GM23338 (cell line): ENCODE measurements at regions not wholly inside any gene's neighbourhood (a gene's known extent, or its start where the extent isn't known, plus 50 kb on each side); places are given as distances from the start of the nearest gene placed in this dataset.

Experiments
- ATAC-seq: fragments of 200-7000 bp; cut with Tn5 transposase; 3 replicates; pipeline ENCODE4 v1.9.1; 2020
- DNase-seq: peaks from one replicate; pipeline ENCODE4 v3.0.0-alpha.2; 2015; ENCODE audit warnings: low spot score
- H2AFZ ChIP-seq: fragments of 200-600 bp; sonication (generic); 2 replicates; pipeline ENCODE4 v1.8.0; 2016; ENCODE audit warnings: antibody characterized with exemption, mild to moderate bottlenecking, moderate library complexity
- H3F3A ChIP-seq: fragments of 200-600 bp; sonication (generic); replicated peaks from 2 replicates; pipeline ENCODE4 v1.8.0; 2017; ENCODE audit warnings: antibody characterized with exemption, mixed run types, low read depth
- H3K27ac ChIP-seq: fragments of 200-600 bp; sonication (generic); 2 replicates; pipeline ENCODE4 v1.6.1; 2016; ENCODE audit warnings: low read depth
- H3K27me3 ChIP-seq: fragments of 200-600 bp; sonication (generic); 2 replicates; pipeline ENCODE4 v1.8.0; 2016; ENCODE audit warnings: mild to moderate bottlenecking, mixed run types, moderate library complexity; ENCODE audit not compliant: insufficient read depth
- H3K36me3 ChIP-seq: fragments of 200-600 bp; sonication (generic); 2 replicates; pipeline ENCODE4 v1.8.0; 2016; ENCODE audit warnings: mild to moderate bottlenecking; ENCODE audit not compliant: insufficient read depth
- H3K4me1 ChIP-seq: fragments of 200-600 bp; sonication (generic); 2 replicates; pipeline ENCODE4 v1.8.0; 2016; ENCODE audit warnings: mild to moderate bottlenecking, moderate library complexity; ENCODE audit not compliant: insufficient read depth
- H3K4me2 ChIP-seq: fragments of 200-600 bp; sonication (generic); 2 replicates; pipeline ENCODE4 v1.7.1; 2017; ENCODE audit warnings: mixed run types
- H3K4me3 ChIP-seq: fragments of 200-600 bp; sonication (generic); 2 replicates; pipeline ENCODE4 v1.6.1; 2016; ENCODE audit warnings: mixed run types
- H3K79me2 ChIP-seq: fragments of 200-600 bp; sonication (generic); replicated peaks from 2 replicates; pipeline ENCODE4 v1.8.0; 2017; ENCODE audit warnings: mild to moderate bottlenecking; ENCODE audit not compliant: insufficient read depth
- H3K9me2 ChIP-seq: fragments of 200-600 bp; sonication (generic); 2 replicates; pipeline ENCODE4 v1.8.0; 2017; ENCODE audit not compliant: insufficient read depth
- H4K20me1 ChIP-seq: fragments of 200-600 bp; sonication (generic); replicated peaks from 2 replicates; pipeline ENCODE4 v1.8.0; 2017; ENCODE audit warnings: mild to moderate bottlenecking; ENCODE audit not compliant: insufficient read depth
- H3K27ac Mint-ChIP-seq: 2 replicates; pipeline ENCODE4 v1.8.0; 2020; ENCODE audit warnings: inconsistent platforms, mild to moderate bottlenecking, moderate library complexity, mixed read lengths
- H3K27me3 Mint-ChIP-seq: 3 replicates; pipeline ENCODE4 v1.8.0; 2022; ENCODE audit warnings: low read depth, mild to moderate bottlenecking, moderate library complexity, mixed read lengths, inconsistent platforms; ENCODE audit not compliant: insufficient read depth, poor library complexity
- H3K36me3 Mint-ChIP-seq: 3 replicates; pipeline ENCODE4 v1.8.0; 2021; ENCODE audit warnings: low read depth, mild to moderate bottlenecking, inconsistent platforms, moderate library complexity, mixed read lengths
- H3K4me1 Mint-ChIP-seq: 3 replicates; pipeline ENCODE4 v1.8.0; 2020; ENCODE audit warnings: mild to moderate bottlenecking, inconsistent platforms, mixed read lengths
- H3K4me3 Mint-ChIP-seq: 3 replicates; pipeline ENCODE4 v1.8.0; 2021; ENCODE audit warnings: moderate library complexity, mild to moderate bottlenecking, inconsistent platforms, mixed read lengths
- H3K9me3 Mint-ChIP-seq: 3 replicates; pipeline ENCODE4 v1.8.0; 2020; ENCODE audit warnings: moderate library complexity, mild to moderate bottlenecking, inconsistent platforms, mixed read lengths
- ETS1 ChIP-seq: IDR thresholded peaks from 2 replicates; pipeline ENCODE4 v1.6.1; 2016; ENCODE audit warnings: antibody characterized with exemption
- EZH2 ChIP-seq: fragments of 200-600 bp; sonication (generic); IDR thresholded peaks from one replicate; pipeline ENCODE4 v1.8.0; 2017; ENCODE audit warnings: antibody characterized with exemption, mild to moderate bottlenecking, low read depth; ENCODE audit not compliant: unreplicated experiment
- EZH2phosphoT487 ChIP-seq: fragments of 200-600 bp; sonication (generic); IDR thresholded peaks from one replicate; pipeline ENCODE4 v1.8.1; 2018; ENCODE audit warnings: antibody characterized with exemption; ENCODE audit not compliant: unreplicated experiment
- JUNB ChIP-seq: IDR thresholded peaks from one replicate; pipeline ENCODE4 v1.6.1; 2016; ENCODE audit warnings: antibody characterized with exemption; ENCODE audit not compliant: unreplicated experiment
- NANOG ChIP-seq: IDR thresholded peaks from 2 replicates; pipeline ENCODE4 v1.6.1; 2016; ENCODE audit warnings: antibody characterized with exemption, borderline replicate concordance
- STAT1 ChIP-seq: IDR thresholded peaks from one replicate; pipeline ENCODE4 v1.6.1; 2016; ENCODE audit warnings: antibody characterized with exemption; ENCODE audit not compliant: unreplicated experiment
- ZNF331 ChIP-seq: fragments of 250-450 bp; sonication (Bioruptor Pico); IDR thresholded peaks from 2 replicates; pipeline ENCODE4 v1.5.0; 2020; ENCODE audit warnings: low read depth, mild to moderate bottlenecking, moderate library complexity
- TF ChIP-seq, protein P1 (sequence below): IDR thresholded peaks from one replicate; pipeline ENCODE4 v1.6.1; 2018; ENCODE audit warnings: antibody characterized with exemption; ENCODE audit not compliant: unreplicated experiment
- TF ChIP-seq, protein P2 (sequence below), 2 experiments: fragments of 200-600 bp in 1 of 2; sonication (generic) in 1 of 2; conservative IDR thresholded peaks; 2 replicates each; pipeline versions ENCODE4 v1.5.1 to v1.6.1; 2016 to 2017; ENCODE audit warnings: antibody characterized with exemption in 2 of 2, low read depth in 2 of 2, mild to moderate bottlenecking in 2 of 2, moderate library complexity in 1 of 2
- TF ChIP-seq, protein P3 (sequence below): fragments of 250-450 bp; sonication (Bioruptor Pico); IDR thresholded peaks from 2 replicates; pipeline ENCODE4 v1.5.0; 2020; ENCODE audit warnings: mild to moderate bottlenecking, moderate library complexity

DNA sequence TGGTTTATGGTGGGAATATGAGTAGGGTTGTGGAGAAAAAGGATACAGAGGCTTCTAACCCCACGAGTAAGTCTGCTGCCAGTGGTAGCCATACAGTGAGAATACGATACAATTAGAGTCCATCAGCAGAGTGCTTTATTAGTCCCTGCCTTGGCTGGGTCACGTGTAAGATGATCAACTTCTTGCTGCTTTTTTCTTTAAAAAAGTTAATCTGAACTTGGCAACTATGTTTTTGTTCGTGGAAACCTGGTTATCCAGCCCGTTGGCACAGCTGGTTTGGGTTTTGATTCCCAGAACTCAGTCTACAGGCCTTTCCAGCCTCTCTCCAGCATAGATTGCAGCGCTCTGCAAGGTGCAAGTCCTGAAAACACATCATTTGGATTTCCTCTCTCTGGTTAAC lies 53.1 kb upstream of the LSM6 start (continued):
- no peak for TF ChIP-seq EZH2
- TF ChIP-seq ETS1: no peak
- TF ChIP-seq EZH2phosphoT487: no peak
- no peak for TF ChIP-seq NANOG
- TF ChIP-seq ZNF331 (CRISPR knock-in tag): no peak
- no peak for TF ChIP-seq STAT1
- TF ChIP-seq, protein P1, sequence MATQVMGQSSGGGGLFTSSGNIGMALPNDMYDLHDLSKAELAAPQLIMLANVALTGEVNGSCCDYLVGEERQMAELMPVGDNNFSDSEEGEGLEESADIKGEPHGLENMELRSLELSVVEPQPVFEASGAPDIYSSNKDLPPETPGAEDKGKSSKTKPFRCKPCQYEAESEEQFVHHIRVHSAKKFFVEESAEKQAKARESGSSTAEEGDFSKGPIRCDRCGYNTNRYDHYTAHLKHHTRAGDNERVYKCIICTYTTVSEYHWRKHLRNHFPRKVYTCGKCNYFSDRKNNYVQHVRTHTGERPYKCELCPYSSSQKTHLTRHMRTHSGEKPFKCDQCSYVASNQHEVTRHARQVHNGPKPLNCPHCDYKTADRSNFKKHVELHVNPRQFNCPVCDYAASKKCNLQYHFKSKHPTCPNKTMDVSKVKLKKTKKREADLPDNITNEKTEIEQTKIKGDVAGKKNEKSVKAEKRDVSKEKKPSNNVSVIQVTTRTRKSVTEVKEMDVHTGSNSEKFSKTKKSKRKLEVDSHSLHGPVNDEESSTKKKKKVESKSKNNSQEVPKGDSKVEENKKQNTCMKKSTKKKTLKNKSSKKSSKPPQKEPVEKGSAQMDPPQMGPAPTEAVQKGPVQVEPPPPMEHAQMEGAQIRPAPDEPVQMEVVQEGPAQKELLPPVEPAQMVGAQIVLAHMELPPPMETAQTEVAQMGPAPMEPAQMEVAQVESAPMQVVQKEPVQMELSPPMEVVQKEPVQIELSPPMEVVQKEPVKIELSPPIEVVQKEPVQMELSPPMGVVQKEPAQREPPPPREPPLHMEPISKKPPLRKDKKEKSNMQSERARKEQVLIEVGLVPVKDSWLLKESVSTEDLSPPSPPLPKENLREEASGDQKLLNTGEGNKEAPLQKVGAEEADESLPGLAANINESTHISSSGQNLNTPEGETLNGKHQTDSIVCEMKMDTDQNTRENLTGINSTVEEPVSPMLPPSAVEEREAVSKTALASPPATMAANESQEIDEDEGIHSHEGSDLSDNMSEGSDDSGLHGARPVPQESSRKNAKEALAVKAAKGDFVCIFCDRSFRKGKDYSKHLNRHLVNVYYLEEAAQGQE: no peak
- no peak for TF ChIP-seq JUNB
- TF ChIP-seq, protein P2, sequence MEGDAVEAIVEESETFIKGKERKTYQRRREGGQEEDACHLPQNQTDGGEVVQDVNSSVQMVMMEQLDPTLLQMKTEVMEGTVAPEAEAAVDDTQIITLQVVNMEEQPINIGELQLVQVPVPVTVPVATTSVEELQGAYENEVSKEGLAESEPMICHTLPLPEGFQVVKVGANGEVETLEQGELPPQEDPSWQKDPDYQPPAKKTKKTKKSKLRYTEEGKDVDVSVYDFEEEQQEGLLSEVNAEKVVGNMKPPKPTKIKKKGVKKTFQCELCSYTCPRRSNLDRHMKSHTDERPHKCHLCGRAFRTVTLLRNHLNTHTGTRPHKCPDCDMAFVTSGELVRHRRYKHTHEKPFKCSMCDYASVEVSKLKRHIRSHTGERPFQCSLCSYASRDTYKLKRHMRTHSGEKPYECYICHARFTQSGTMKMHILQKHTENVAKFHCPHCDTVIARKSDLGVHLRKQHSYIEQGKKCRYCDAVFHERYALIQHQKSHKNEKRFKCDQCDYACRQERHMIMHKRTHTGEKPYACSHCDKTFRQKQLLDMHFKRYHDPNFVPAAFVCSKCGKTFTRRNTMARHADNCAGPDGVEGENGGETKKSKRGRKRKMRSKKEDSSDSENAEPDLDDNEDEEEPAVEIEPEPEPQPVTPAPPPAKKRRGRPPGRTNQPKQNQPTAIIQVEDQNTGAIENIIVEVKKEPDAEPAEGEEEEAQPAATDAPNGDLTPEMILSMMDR (conservative IDR thresholded peaks at IDR 0.05; ENCODE audit: low read depth in 2 of 2): no peak

- Mint-ChIP-seq H3K36me3 (no peaks in the 10 kb centered on the region), H3K4me1 (peaks cover 6% of the 10 kb centered on the region; the same call in 2 of the 3 replicates), H3K4me3 (no peak overlapping the region), H3K27ac (no peak overlapping the region), H3K9me3 (peaks cover 6% of the 10 kb centered on the region; the same call in 2 of the 3 replicates), H3K27me3 (no peaks in the 10 kb centered on the region)
- H3K36me3 ChIP-seq: no peaks in the 10 kb centered on the region
- no peak overlapping the region for H3K27ac ChIP-seq
- TF ChIP-seq JUNB (no peak), ZNF331 (CRISPR knock-in tag) (no peak), STAT1 (no peak), EZH2 (no peak), NANOG (no peak), EZH2phosphoT487 (no peak)
- TF ChIP-seq, protein P3, sequence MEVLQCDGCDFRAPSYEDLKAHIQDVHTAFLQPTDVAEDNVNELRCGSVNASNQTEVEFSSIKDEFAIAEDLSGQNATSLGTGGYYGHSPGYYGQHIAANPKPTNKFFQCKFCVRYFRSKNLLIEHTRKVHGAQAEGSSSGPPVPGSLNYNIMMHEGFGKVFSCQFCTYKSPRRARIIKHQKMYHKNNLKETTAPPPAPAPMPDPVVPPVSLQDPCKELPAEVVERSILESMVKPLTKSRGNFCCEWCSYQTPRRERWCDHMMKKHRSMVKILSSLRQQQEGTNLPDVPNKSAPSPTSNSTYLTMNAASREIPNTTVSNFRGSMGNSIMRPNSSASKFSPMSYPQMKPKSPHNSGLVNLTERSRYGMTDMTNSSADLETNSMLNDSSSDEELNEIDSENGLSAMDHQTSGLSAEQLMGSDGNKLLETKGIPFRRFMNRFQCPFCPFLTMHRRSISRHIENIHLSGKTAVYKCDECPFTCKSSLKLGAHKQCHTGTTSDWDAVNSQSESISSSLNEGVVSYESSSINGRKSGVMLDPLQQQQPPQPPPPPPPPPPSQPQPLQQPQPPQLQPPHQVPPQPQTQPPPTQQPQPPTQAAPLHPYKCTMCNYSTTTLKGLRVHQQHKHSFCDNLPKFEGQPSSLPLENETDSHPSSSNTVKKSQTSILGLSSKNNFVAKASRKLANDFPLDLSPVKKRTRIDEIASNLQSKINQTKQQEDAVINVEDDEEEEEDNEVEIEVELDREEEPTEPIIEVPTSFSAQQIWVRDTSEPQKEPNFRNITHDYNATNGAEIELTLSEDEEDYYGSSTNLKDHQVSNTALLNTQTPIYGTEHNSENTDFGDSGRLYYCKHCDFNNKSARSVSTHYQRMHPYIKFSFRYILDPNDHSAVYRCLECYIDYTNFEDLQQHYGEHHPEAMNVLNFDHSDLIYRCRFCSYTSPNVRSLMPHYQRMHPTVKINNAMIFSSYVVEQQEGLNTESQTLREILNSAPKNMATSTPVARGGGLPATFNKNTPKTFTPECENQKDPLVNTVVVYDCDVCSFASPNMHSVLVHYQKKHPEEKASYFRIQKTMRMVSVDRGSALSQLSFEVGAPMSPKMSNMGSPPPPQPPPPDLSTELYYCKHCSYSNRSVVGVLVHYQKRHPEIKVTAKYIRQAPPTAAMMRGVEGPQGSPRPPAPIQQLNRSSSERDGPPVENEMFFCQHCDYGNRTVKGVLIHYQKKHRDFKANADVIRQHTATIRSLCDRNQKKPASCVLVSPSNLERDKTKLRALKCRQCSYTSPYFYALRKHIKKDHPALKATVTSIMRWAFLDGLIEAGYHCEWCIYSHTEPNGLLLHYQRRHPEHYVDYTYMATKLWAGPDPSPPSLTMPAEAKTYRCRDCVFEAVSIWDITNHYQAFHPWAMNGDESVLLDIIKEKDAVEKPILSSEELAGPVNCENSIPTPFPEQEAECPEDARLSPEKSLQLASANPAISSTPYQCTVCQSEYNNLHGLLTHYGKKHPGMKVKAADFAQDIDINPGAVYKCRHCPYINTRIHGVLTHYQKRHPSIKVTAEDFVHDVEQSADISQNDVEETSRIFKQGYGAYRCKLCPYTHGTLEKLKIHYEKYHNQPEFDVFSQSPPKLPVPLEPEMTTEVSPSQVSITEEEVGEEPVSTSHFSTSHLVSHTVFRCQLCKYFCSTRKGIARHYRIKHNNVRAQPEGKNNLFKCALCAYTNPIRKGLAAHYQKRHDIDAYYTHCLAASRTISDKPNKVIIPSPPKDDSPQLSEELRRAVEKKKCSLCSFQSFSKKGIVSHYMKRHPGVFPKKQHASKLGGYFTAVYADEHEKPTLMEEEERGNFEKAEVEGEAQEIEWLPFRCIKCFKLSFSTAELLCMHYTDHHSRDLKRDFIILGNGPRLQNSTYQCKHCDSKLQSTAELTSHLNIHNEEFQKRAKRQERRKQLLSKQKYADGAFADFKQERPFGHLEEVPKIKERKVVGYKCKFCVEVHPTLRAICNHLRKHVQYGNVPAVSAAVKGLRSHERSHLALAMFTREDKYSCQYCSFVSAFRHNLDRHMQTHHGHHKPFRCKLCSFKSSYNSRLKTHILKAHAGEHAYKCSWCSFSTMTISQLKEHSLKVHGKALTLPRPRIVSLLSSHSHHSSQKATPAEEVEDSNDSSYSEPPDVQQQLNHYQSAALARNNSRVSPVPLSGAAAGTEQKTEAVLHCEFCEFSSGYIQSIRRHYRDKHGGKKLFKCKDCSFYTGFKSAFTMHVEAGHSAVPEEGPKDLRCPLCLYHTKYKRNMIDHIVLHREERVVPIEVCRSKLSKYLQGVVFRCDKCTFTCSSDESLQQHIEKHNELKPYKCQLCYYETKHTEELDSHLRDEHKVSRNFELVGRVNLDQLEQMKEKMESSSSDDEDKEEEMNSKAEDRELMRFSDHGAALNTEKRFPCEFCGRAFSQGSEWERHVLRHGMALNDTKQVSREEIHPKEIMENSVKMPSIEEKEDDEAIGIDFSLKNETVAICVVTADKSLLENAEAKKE (CRISPR knock-in tag): no peak
- no peak for ATAC-seq
- H2AFZ ChIP-seq: peak overlapping the region; percentile 82
- H3K79me2 ChIP-seq: no peaks in the 10 kb centered on the region
- DNase-seq: no peak
- H3F3A ChIP-seq: no peaks in the 10 kb centered on the region
- H3K4me1 ChIP-seq: no peaks in the 10 kb centered on the region
- peaks cover 3% of the 10 kb centered on the region; the same call in 1 of the 2 replicates for H3K9me2 ChIP-seq
- H3K27me3 ChIP-seq: no peaks in the 10 kb centered on the region
- no peak overlapping the region for H3K4me2 ChIP-seq
- no peak overlapping the region for H3K4me3 ChIP-seq
- no peaks in the 10 kb centered on the region for H4K20me1 ChIP-seq
These were observed 53.8 kb upstream of the LSM6 start for GRCh38 chr4:146121757-146122156.
